ENCODE measurements at regions not wholly inside any gene's neighbourhood (a gene's known extent, or its start where the extent isn't known, plus 50 kb on each side); places are given as distances from the start of the nearest gene placed in this dataset.

- TF ChIP-seq POLR2A (IDR thresholded peaks at IDR 0.05) (no peak), CTCF (IDR thresholded peaks at IDR 0.05) (no peak)
These were observed 81.5 kb upstream of the GNAZ start for GRCh38 chr22:22988785-22989184.
